ENCODE measurements at regions not wholly inside any gene's neighbourhood (a gene's known extent, or its start where the extent isn't known, plus 50 kb on each side); places are given as distances from the start of the nearest gene placed in this dataset.
"Not testable (repeated sequence)": the region's sequence is repeated elsewhere in the genome, so short reads cannot be mapped to it uniquely, and the experiment has no call there.

GRCh38 chr20:19834783-19835182 lies 76.7 kb downstream of the RIN2 start:
- DNase-seq: no peak

- DNase-seq: no peak
Observed at GRCh38 chr20:19835533-19836222, 77.6 kb downstream of the RIN2 start.

- no peak for DNase-seq
Observed at GRCh38 chr20:19838468-19838867, 80.4 kb downstream of the RIN2 start.

- no peak for DNase-seq
Observed at GRCh38 chr20:19839053-19839452, 81.0 kb downstream of the RIN2 start.

- no peak for DNase-seq
Observed at GRCh38 chr20:19840111-19840710, 82.2 kb downstream of the RIN2 start.

GRCh38 chr20:19841740-19842139 lies 83.7 kb downstream of the RIN2 start:
- DNase-seq: no peak

GRCh38 chr20:19844850-19845249 lies 86.8 kb downstream of the RIN2 start:
- not testable (repeated sequence) for DNase-seq

GRCh38 chr20:19847383-19847782 lies 89.3 kb downstream of the RIN2 start:
- no peak for DNase-seq

- DNase-seq: no peak
Observed at GRCh38 chr20:19849341-19850197, 91.5 kb downstream of the RIN2 start.

- DNase-seq: no peak
Observed at GRCh38 chr20:19850198-19850533, 92.1 kb downstream of the RIN2 start.

- DNase-seq: no peak
Observed at GRCh38 chr20:19851861-19852260, 93.8 kb downstream of the RIN2 start.

GRCh38 chr20:19855416-19855815 lies 97.4 kb downstream of the RIN2 start:
- no peak for DNase-seq

GRCh38 chr20:19858466-19859371 lies 100.7 kb downstream of the RIN2 start:
- DNase-seq: no peak

- no peak for DNase-seq
Observed at GRCh38 chr20:19859444-19859843, 101.4 kb downstream of the RIN2 start.

- no peak for DNase-seq
Observed at GRCh38 chr20:19860737-19861136, 102.7 kb downstream of the RIN2 start.

- no peak for DNase-seq
Observed at GRCh38 chr20:19861147-19861759, 103.2 kb downstream of the RIN2 start.

- DNase-seq: no peak
Observed at GRCh38 chr20:19864130-19864529, 106.1 kb downstream of the RIN2 start.

- DNase-seq: no peak
Observed at GRCh38 chr20:19866070-19866469, 108.0 kb downstream of the RIN2 start.

- no peak for DNase-seq
Observed at GRCh38 chr20:19867074-19867473, 109.0 kb downstream of the RIN2 start.

GRCh38 chr20:19867940-19868371 lies 109.9 kb downstream of the RIN2 start:
- no peak for DNase-seq

GRCh38 chr20:19868441-19868840 lies 110.4 kb downstream of the RIN2 start:
- no peak for DNase-seq

- DNase-seq: no peak
Observed at GRCh38 chr20:19872001-19872400, 113.9 kb downstream of the RIN2 start.
